SK-N-SH (cell line): ENCODE measurements at regions not wholly inside any gene's neighbourhood (a gene's known extent, or its start where the extent isn't known, plus 50 kb on each side); places are given as distances from the start of the nearest gene placed in this dataset.

Source experiments
- CTCF ChIA-PET: fragments of 300-600, 350-600 bp; formaldehyde crosslinking; extraction: SDS; loops from one replicate; lab custom pipeline; 2021; lab: Yijun Ruan, JAX
- POLR2A ChIA-PET: fragments of 350-600 bp; sonication (Branson Sonifier 250); formaldehyde crosslinking; extraction: SDS; loops from one replicate; lab custom pipeline; 2020; ENCODE audit warnings: antibody characterized with exemption, inconsistent platforms; lab: Yijun Ruan, JAX
- DNase-seq: peaks from one replicate; pipeline ENCODE4 v3.0.0; 2012
- H2AFZ ChIP-seq: fragments of 200-600 bp; sonication (generic); 2 replicates; pipeline ENCODE4 v1.8.1; 2016; ENCODE audit warnings: antibody characterized with exemption, mild to moderate bottlenecking, low read depth
- H3F3A ChIP-seq: fragments of 200-600 bp; sonication (generic); replicated peaks from 2 replicates; pipeline ENCODE3; 2016; ENCODE audit warnings: antibody characterized with exemption, mild to moderate bottlenecking; ENCODE audit not compliant: insufficient read depth
- H3K27ac ChIP-seq, 2 experiments: fragments of 200-500 bp in 1 of 2; fragments of 200-600 bp in 1 of 2; sonication (Bioruptor generic) in 1 of 2; sonication (generic), shearing (Covaris generic) in 1 of 2; 2 replicates each; pipeline versions ENCODE4 v1.5.1 to v1.6.1; 2014 to 2016; ENCODE audit warnings: low read depth in 2 of 2, inconsistent platforms in 1 of 2, low read length in 1 of 2, mild to moderate bottlenecking in 1 of 2, mixed read lengths in 1 of 2
- H3K27me3 ChIP-seq: fragments of 200-600 bp; sonication (generic), shearing (Covaris generic); 2 replicates; pipeline ENCODE4 v1.6.1; 2016; ENCODE audit warnings: mixed run types; ENCODE audit not compliant: insufficient read depth
- H3K36me3 ChIP-seq, 2 experiments: fragments of 200-500 bp in 1 of 2; fragments of 200-600 bp in 1 of 2; sonication (Bioruptor generic) in 1 of 2; sonication (generic) in 1 of 2; replicated peaks in 1 of 2; 2 replicates each; pipeline versions ENCODE3 to v1.5.1; 2014 to 2016; ENCODE audit warnings: low read length in 1 of 2, mild to moderate bottlenecking in 1 of 2; ENCODE audit not compliant: insufficient read depth in 2 of 2, control insufficient read depth in 1 of 2
- H3K4me1 ChIP-seq, 2 experiments: fragments of 200-500 bp in 1 of 2; fragments of 200-600 bp in 1 of 2; sonication (Bioruptor generic) in 1 of 2; sonication (generic), shearing (Covaris generic) in 1 of 2; 2 replicates each; pipeline versions ENCODE4 v1.5.1 to v1.6.1; 2014 to 2016; ENCODE audit warnings: low read depth in 1 of 2, low read length in 1 of 2, mixed run types in 1 of 2; ENCODE audit not compliant: insufficient read depth in 2 of 2, control insufficient read depth in 1 of 2
- H3K4me2 ChIP-seq: fragments of 200-600 bp; sonication (generic), shearing (Covaris generic); 2 replicates; pipeline ENCODE4 v1.6.1; 2017; ENCODE audit warnings: mixed run types
- H3K4me3 ChIP-seq, 2 experiments: fragments of 200-500 bp in 1 of 2; fragments of 200-600 bp in 1 of 2; sonication (Bioruptor generic) in 1 of 2; sonication (generic), shearing (Covaris generic) in 1 of 2; 2 replicates each; pipeline versions ENCODE4 v1.5.1 to v1.8.1; 2014 to 2016; ENCODE audit warnings: low read depth in 2 of 2, inconsistent platforms in 1 of 2, low read length in 1 of 2, mild to moderate bottlenecking in 1 of 2, mixed read lengths in 1 of 2, moderate library complexity in 1 of 2
- H3K79me2 ChIP-seq: fragments of 200-600 bp; sonication (generic); 2 replicates; pipeline ENCODE4 v1.8.1; 2017; ENCODE audit warnings: mild to moderate bottlenecking; ENCODE audit not compliant: insufficient read depth
- H3K9ac ChIP-seq: fragments of 200-600 bp; sonication (generic); 2 replicates; pipeline ENCODE4 v1.6.1; 2017; ENCODE audit warnings: mixed run types
- H3K9me2 ChIP-seq: fragments of 200-600 bp; sonication (generic); 2 replicates; pipeline ENCODE4 v1.6.1; 2017; ENCODE audit warnings: mixed run types
- H3K9me3 ChIP-seq: fragments of 200-600 bp; sonication (generic); 2 replicates; pipeline ENCODE4 v1.6.1; 2017; ENCODE audit warnings: mixed run types, mild to moderate bottlenecking, moderate library complexity
- H4K20me1 ChIP-seq: fragments of 200-600 bp; sonication (generic); 2 replicates; pipeline ENCODE4 v1.6.1; 2017; ENCODE audit warnings: mild to moderate bottlenecking, mixed run types; ENCODE audit not compliant: insufficient read depth
- CTCF ChIP-seq: fragments of 200-600 bp; sonication (generic); IDR thresholded peaks from 2 replicates; pipeline ENCODE4 v1.6.1; 2017; ENCODE audit warnings: antibody characterized with exemption, mild to moderate bottlenecking, moderate library complexity
- ELF1 ChIP-seq: IDR thresholded peaks from 2 replicates; pipeline ENCODE4 v1.4.0; 2012
- EP300 ChIP-seq, 2 experiments: IDR thresholded peaks; 2 replicates each; pipeline versions ENCODE4 v1.4.0 to v1.6.1; 2012; ENCODE audit warnings: borderline replicate concordance in 1 of 2, low read depth in 1 of 2, low read length in 1 of 2
- FOXJ3 ChIP-seq: sonication (generic); formaldehyde crosslinking; IDR thresholded peaks from 2 replicates; pipeline ENCODE4 v1.5.1; 2020; ENCODE audit warnings: mild to moderate bottlenecking, missing genetic modification reagents
- FOXM1 ChIP-seq: IDR thresholded peaks from 2 replicates; pipeline ENCODE4 v1.4.0; 2012; ENCODE audit warnings: low read depth, mild to moderate bottlenecking
- MEF2A ChIP-seq: IDR thresholded peaks from 2 replicates; pipeline ENCODE4 v1.4.0; 2012; ENCODE audit warnings: low read depth, borderline replicate concordance
- PBX3 ChIP-seq: IDR thresholded peaks from 2 replicates; pipeline ENCODE4; 2012
- POLR2AphosphoS5 ChIP-seq: IDR thresholded peaks from 2 replicates; pipeline ENCODE4 v1.6.1; 2012; ENCODE audit warnings: low read depth, low read length
- RAD21 ChIP-seq: IDR thresholded peaks from 2 replicates; pipeline ENCODE4 v1.6.1; 2012; ENCODE audit warnings: mild to moderate bottlenecking, low read length
- RXRA ChIP-seq: IDR thresholded peaks from 2 replicates; pipeline ENCODE4 v1.4.0; 2012; ENCODE audit warnings: low read depth, mild to moderate bottlenecking, borderline replicate concordance
- TAF1 ChIP-seq: IDR thresholded peaks from 2 replicates; pipeline ENCODE4 v1.6.1; 2012; ENCODE audit warnings: low read depth, mild to moderate bottlenecking, low read length, moderate library complexity, borderline replicate concordance
- TEAD4 ChIP-seq: IDR thresholded peaks from 2 replicates; pipeline ENCODE4 v1.4.0; 2012; ENCODE audit warnings: mild to moderate bottlenecking, borderline replicate concordance; ENCODE audit not compliant: insufficient read depth
- USF2 ChIP-seq: fragments of 150-350 bp; IDR thresholded peaks from 2 replicates; pipeline ENCODE4 v1.6.1; 2017; ENCODE audit warnings: antibody characterized with exemption, low read length, low read depth, borderline replicate concordance
- ZBTB33 ChIP-seq: IDR thresholded peaks from 2 replicates; pipeline ENCODE4 v1.4.0; 2012; ENCODE audit warnings: low read depth, borderline replicate concordance
- WGBS: methylation state at CpG from one replicate; pipeline ENCODE4 v1.1.6; 2017; ENCODE audit warnings: low lambda C conversion rate; 5-methylcytosine and 5-hydroxymethylcytosine counted together

GRCh38 chr1:60402816-60403215 lies 329.2 kb upstream of the C1orf87 start:
- Histone ChIP-seq H3K79me2 (no peaks in the 10 kb centered on the region), H3K9me3 (no peaks in the 10 kb centered on the region), H3K9me2 (no peaks in the 10 kb centered on the region), H4K20me1 (no peaks in the 10 kb centered on the region), H3K4me2 (no peak overlapping the region), H3K36me3 (no peaks in the 10 kb centered on the region), H3K27me3 (no peaks in the 10 kb centered on the region), H2AFZ (no peak overlapping the region), H3K4me1 (no peaks in the 10 kb centered on the region), H3K9ac (no peak overlapping the region), H3K4me3 (no peak overlapping the region), H3K27ac (no peak overlapping the region), H3F3A (no peaks in the 10 kb centered on the region)
- ChIA-PET POLR2A (no interaction called here), CTCF (no interaction called here)
- TF ChIP-seq EP300 (IDR thresholded peaks at IDR 0.05; ENCODE audit: borderline replicate concordance in 1 of 2, low read depth in 1 of 2, low read length in 1 of 2) (no peak), FOXM1 (no peak), TEAD4 (no peak), CTCF (no peak), ZBTB33 (no peak), POLR2AphosphoS5 (no peak), ELF1 (no peak), RXRA (no peak), MEF2A (no peak), FOXJ3 (CRISPR knock-in tag) (no peak), USF2 (no peak), RAD21 (no peak), TAF1 (no peak), PBX3 (no peak)
- no peak for DNase-seq
- 46% methylated on average over 4 of the region's 4 CpGs for WGBS
